Pulmonary artery endothelial cell (primary cell): ENCODE measurements at regions not wholly inside any gene's neighbourhood (a gene's known extent, or its start where the extent isn't known, plus 50 kb on each side); places are given as distances from the start of the nearest gene placed in this dataset.
A peak's percentile ranks its signal among the peaks of the same experiment; 100 is the strongest.

ENCODE experiments used
- DNase-seq: peaks from one replicate; pipeline ENCODE4 v3.0.0-alpha.2; 2011; ENCODE audit warnings: low read depth, low spot score

DNA sequence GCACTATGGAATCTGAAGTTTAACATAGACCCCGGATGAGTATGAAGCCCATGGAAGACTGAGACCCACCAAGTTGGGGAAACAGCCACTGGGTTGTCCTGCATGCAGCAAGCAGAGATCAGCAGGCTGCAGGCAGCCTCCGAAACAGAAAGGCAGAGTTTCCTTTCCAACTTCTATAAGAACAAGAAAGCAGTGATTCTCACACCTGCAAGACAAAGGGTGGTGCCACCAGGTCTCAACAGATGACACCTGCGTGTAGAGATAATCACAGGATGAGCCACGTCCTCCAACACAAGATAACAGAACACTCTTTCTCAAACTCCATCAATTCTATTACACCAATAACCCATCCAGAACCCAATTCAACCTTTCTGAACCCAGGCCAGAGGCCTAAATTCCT, 457.9 kb downstream of the FOXO1 start:
- DNase-seq = no peak

DNA sequence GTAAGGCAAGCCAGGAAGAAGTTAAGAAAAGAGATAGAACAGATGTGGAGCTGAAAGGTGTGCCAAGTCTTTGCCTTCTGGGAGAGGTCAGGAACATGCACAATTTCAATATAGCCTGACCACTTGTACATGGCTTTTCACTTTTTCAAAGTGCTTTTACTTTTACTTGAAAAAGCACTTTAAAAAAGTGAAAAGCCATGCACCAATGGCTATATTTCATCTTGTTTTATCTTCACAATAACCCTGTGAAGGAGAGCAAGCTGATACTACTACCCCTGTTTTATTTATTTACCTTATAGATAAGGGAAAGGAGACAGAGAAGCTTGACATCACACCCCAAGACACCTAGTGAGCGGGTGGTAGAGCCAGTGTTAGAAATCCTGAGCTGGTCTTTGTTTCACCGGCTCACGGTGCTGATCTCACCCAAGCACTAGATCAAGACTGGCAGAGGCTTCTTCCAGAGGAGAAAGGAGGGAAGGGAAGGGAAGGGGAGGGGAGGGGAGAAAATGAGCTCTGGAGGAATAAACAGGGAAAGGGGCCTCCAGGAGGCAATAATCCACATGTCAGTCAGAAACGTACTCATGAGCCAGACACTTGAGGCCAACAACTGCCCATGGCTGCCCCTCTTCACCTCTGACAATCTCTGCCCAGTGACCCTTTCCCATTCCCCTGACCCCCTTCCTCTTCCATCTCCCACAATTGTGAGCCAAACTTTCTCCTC, 455.4 kb downstream of the FOXO1 start:
- DNase-seq = no peak

DNA sequence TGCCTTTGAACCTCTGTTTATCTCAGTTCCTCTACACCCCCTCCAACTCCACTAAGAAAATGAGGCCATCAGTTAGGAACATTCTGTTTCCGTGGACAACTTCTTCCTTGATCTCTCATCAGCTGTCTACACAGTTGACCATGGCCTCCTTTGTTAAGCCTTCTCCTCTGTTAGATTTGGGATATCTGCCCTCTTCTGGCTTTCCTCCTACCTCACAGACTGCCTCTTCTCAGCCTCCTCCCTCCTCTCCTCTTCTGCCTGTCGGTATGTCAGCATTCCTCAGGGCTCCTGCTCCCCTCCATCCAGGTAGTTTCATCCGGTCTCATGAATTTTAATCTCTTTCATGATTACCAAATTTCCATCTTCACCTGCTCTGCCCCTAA, 454.9 kb downstream of the FOXO1 start:
- no peak for DNase-seq

DNA sequence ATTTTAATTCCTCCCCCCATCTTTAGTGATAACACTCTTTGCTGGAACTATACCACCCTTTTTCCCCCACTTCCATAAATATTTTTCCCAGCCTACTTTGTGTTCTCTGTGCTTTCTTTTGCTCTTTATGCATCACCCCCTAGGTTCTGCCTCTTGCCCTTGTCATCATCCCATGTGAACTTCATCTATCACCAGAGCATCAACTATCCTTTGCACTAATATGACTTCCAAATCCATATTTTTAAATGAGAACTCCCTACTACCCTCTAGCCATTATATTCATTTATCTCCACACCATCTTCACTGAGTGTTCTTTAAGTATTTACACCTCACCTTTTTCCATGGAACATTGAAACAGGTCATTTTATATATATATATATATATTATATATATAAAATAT, 452.7 kb downstream of the FOXO1 start:
- no peak for DNase-seq

DNA sequence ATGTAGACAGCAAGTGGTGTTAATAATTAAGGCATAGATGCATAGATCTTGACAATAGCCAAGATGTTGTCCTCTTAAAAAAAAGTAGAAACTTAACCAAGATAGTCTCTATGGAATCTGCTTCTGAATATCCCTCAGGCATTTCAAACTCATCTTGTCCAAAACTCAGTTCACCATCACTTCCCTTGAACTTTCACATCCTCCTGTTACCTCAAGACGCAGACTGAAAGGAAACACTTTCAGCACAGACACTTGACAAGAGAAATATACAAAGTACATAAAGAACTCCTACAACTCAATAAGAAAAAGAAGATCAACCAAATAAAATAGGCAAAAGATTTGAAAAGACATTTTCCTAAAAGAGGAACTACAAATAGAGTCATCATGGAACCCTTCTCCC, 451.1 kb downstream of the FOXO1 start:
- DNase-seq = no peak

DNA sequence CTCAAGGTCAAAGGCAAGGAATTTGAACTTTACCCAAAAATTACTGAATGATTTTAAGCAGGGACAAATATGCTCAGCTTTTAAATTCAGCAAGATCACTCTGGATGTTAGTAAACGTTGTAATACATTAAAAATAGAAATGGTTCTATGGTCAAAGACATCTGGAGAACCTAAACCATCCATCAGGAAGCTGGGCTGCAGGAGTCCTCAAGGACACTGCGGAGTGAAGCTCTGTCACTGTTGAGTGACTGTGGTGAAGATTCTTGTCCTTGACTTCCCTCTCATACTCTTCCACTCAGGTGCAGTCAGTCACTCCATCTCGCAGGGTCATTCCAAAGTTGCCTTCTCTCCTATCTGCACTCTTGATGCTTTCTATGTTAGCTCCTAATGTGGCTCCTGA, 450.7 kb downstream of the FOXO1 start:
- DNase-seq = no peak

DNA sequence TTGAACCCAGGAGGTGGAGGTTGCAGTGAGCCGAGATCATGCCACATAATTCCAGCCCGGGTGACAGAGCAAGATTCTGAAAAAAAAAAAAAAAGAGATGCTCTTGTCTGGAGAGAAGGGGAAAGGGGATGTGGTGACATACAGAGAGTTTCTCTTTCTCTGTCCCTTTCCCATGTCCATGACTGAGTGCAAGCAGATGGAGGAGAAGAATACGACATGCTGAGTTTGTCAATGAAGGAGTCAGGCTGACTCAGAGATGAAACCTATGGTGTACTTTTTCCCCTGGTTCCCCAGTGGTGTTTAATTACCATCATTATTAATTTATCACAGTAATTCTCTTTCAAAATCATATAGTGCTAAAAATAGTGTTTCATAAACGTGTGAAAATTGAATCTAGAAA, 448.8 kb downstream of the FOXO1 start:
- no peak for DNase-seq

DNA sequence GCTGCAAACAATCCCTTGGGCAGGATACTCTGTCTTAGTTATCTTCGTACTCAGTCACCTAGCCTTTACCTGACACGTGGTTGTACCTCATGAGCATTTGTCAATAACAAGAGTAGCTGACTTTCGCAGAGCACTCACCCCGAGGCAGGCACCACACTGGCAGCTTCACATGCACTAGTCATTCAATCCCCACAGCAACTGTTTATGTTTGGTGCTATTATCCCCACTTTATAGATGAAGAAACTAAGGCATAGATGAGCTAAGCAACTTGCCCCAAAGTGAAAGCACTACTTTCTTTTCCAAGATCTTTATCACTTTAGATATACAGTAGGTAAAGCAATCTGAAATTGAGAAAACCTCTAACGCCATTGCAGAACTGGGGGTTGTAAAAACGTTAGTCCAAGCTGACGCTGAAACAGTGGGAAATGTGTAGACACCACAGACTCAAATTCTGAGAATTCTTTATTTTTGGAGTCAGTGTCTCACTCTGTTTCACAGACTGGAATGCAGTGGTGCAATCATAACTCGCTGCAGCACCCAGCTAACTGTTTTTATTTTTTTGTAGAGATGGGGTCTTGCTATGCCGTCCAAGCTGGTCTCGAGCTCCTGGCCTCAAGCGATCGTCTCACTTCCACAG, 446.0 kb downstream of the FOXO1 start:
- DNase-seq = no peak

DNA sequence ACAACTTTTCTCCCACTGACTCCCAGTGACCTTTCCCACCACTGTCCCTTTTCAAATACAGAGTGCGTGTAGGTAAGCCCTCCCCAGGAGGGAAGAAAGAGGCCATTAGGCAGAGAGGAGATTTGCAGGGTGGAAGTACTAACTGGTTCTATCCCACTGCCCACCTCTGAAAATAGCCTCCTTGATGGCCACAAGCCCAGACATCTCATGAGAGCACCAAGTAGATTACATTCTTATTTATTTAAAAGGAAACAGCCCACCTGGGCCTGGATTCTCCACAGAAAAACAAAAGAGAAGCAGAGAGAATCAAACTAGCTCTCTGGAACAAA, 445.3 kb downstream of the FOXO1 start:
- DNase-seq = no peak

DNA sequence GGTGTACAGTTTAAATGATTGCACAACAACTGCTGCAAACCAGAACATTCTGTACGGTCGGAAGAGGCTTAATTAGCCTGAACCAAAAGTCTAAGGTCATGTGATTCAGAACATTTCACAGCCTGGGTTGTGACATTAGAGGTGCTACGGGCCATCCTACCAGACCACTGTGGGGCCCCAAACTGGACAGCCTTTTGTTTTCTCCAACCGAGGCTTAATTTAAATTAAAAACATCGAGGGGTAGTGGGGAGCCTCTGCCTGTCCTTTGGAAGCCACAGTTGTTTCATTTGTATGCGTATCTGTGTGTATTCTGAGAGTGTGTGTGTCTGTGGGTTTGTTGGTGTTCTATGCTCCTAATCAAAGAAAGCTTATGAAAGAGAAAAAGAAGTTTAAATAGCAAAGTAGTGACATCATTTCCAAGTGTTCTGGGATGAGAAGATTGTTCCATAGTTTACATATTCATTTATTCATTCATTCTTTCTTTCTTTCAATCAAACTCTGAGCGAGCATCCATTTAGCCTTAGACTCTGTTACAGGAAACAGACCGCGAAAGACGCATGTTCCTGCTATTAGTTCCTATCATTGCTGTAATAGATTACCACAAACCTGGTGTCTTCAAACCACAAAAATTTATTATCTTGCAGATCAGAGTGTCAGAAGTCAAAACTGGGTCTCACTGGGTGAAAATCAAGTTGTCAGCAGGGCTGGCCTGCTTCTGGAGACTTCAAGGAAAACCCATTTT, 444.8 kb downstream of the FOXO1 start:
- DNase-seq = no peak

DNA sequence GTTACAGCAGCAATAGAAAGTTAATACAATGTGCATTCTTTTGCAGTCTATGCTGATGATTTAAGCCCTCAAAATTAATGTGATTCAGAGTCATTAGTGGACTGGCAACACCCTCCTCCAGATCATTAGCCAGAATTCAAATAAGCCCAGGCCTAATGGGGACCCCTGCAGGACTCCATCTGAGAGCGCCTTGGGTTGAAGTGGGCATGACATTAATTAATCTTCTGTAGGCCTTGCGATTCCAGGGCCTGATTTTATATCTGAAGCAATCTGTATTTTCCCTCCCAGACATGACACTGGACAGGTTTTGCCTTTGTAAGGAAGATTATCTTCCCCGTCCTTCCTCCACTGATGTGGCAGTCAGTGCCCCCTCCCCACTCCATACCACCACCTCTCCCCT, 442.9 kb downstream of the FOXO1 start:
- no peak for DNase-seq

DNA sequence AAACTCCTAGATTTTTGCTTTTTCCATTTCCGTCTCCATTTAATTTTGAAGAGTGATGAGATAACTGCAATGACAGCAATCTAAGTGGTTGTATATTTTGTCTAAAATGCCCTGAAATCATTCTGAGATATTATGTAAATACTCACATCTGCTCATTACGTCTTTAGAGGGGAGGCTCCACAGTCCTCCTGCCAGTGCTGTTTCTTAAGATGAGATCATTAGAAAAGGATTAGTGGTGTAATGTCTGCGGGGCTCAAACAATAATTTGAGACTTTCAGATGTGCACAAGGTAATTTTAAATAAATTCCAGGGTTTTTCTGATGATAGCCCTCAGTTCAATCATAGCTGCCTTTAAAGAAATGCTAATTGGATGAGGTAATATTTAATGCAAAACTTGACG, 437.9 kb downstream of the FOXO1 start:
- no peak for DNase-seq

DNA sequence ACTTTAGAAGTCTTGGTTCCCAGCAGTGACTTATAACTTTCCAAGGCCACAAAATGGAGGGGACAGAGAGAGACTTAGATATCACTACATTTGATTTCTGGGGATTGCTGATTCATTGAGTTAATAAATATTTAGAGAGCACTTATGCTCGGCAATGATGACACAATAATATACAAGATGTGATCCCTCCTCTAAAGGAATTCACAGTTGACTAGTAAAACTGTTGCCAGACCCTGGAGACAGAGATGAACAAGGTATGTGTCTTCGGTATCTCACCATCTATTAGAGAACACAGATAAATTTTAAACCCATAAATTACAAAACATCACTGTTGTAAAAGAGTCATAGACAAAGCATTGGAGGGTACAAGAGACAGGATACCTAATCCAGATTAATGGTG, 437.5 kb downstream of the FOXO1 start:
- DNase-seq = no peak

DNA sequence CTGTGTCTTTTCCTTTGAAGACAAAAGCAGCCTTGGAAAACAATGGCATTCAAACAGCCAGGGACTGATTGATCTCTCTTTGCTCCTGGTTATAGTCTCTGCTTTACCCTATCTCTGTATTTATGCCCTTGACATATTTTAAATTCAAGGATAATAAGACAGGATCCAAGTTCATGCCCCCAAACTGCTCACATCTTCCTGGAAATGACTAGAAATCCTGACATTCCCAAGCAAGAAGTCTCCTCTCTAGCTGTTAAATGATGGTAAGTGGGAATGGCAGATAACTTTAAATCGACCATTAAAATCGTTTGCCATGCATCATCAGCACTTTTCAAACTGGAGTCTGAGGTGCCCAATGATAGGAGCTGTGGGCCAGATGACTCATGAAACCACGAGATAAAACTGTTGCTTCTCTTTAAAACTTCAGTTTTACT, 435.6 kb downstream of the FOXO1 start:
- DNase-seq = peak; percentile 44

DNA sequence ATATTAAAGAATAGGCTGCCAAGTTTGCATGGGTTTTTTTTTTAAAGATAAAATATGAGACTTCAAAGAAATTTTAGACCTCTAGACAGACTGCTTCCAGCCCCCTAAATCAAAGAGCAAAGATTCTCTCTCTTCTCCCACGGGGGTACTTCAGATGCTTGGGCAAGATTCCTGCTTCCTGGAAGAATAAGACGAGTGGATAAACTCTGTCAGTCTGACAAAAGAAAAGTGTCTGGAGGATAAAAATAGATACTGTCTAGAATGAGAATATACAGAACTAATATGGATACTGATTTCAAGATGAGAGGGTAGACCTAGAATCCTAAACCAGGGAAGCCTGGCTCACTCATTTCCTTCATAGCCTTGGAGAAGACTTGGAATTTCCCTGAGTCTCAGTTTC, 435.1 kb downstream of the FOXO1 start:
- DNase-seq = no peak

DNA sequence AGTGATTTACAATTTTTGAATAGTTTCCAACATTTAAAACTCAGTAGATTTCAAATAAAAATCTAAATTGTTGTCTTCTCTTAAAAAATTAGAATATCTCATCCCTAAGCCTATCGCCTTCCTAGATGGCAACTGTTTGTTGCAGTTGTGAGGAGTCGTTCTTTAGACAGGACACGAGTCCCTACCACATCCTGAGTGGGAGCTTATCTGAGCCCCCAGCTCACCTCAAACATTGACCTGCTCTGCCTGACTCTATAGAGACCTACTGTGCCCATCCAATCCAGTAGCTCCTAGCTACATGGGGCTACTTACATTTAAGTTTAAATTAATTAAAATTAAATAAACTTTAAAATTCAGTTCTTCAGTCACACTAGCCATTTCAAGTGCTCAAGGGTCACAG, 434.7 kb downstream of the FOXO1 start:
- DNase-seq = no peak

DNA sequence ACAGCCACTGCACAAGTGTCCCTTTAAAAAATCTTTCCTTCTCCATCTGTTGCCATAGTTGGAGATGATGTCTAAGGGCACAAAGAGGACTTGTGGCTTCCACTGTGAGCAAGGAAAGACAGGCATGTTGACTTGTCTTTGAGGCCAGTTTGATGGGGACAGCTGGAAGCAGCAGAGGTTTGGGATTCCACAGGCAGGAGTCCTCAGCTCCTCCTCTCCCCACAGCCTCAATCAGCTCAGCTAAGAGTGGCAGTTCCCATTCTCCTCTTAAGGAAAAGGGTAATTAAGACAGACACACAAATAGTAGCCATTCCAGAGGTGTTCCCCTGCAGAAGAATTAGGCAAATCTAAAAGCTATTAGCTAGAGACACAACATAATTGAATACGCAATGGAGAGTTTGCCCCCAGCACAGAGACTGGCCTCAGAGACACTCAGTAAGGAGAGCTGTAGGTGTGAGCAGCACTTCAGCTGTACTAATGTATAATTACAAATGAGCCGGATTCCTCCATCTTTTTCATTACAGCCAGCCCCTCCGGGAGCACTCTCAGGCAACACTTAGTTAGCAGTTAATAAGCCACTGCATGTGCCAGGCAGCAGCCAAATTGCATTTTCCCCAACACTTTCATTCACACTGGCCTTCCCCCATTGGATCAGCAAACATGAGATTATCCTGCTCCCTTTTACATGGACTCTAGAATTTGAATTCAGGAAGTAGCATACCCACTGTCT, 434.0 kb downstream of the FOXO1 start:
- DNase-seq = no peak

DNA sequence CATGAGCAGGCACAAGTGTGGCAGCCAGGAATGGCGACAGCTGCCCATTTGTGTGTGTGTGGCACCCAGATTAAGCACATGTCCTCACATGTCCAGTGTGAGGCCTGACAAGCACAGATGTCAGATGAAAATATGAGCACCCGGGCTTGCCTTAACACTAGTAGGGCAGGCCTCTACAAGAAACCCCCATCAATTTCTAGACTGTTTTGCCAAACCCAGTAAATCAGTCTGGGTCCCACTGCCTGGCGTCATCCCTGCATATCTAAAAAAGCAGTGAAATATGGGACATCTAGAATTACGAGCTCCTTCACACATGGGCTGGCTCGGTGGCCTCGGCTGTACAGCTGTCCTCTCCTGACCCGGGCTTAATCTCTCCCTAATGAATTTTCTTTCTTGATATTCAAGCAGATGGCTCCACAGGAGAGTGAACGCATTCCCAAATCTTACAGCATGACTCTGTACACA, 432.7 kb downstream of the FOXO1 start:
- no peak for DNase-seq

DNA sequence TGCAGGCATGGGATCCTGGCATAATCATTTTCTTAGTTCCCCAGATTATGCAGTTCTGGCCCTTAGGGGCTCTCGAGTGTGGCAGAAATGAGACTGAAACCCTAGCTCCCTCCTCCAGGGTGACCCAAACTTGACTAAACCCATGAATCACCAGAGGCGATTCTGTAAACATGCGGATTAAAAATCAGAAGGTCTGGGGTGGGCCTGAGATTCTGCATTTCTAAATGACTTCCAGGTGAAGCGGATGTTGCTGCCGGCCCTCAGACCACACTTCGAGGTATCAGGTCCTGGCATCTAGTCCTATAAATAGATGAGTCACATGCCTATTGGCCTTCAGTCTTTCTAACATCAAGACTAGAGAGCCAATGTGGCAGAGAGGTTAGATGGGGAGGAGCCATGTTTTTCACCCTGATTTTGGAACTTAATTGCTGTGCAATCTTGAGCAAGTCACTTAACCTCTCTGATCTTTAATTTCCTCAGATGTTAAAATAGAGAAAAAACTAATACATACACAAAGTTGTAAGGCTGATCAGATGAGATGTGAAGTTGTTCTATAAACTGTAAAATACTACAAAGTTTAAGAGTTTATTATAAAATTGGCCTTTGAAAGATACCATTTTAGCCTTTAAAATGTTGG, 431.2 kb downstream of the FOXO1 start:
- DNase-seq = no peak

DNA sequence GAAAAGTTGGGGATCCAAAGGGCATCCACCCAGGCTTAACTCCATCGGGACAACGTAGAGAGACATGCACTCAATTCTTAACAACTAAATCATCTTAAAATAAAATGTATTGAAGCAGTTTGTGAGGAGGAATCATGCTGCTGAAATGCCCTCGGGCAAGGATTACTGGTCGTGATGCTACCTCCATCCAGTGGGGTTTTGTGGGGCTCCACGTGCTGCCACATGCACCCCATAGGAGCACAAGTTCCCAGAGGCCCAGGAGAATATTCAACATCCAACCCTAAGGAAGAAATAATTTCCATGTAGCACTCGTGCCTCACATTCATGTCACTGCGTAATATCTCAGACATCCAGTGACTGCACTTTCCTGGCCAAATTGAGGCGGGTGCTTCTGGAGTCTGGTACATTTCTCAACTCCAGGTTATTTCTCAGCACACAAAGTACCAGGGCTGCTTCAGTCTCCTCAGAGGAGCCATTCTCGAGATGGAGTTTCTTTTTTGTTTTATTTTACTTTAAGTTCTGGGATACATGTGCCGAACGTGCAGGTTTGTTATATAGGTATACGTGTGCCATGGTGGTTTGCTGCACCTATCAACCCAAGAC, 429.8 kb downstream of the FOXO1 start:
- DNase-seq = no peak

DNA sequence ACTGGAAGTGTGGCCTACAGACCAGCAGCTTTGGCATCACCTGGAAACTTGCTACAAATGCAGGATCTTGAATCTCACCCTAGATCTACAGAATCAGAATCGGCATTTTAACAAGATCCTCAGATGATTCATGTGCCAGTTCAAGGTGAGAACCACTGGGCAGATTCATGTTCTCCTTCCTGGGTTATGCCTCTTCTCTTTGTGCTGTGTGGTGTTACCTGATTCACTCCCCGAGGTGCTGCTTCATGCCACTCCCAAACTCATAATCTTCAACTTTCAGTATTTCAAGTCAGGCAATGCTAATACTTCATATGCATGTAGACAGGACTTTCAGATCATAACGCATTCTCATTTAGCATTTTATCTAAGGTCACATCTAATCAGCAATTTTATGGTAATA, 427.7 kb downstream of the FOXO1 start:
- DNase-seq = no peak
